Esophagus muscularis mucosa (tissue), 4 donors: ENCODE measurements at regions not wholly inside any gene's neighbourhood (a gene's known extent, or its start where the extent isn't known, plus 50 kb on each side); places are given as distances from the start of the nearest gene placed in this dataset.

ENCODE experiments used
- DNase-seq: peaks from one replicate; pipeline ENCODE4 v3.0.0-alpha.2; 2017; ENCODE audit errors: extremely low spot score
- H3K27ac ChIP-seq, 4 donors: fragments of 200-600 bp; sonication (generic); replicated peaks in 1 of 4; 1 replicate in 3 of 4; 2 replicates in 1 of 4; pipeline ENCODE4 v1.5.1; 2016 to 2019; ENCODE audit warnings: mild to moderate bottlenecking in 1 of 4
- H3K27me3 ChIP-seq, 4 donors: fragments of 200-600 bp; sonication (generic); one replicate each; pipeline versions ENCODE4 v1.5.1 to v1.6.0; 2016 to 2019
- H3K36me3 ChIP-seq, 4 donors: fragments of 200-600 bp; sonication (generic); one replicate each; pipeline ENCODE4 v1.5.1; 2016 to 2019
- H3K4me1 ChIP-seq, 4 donors: fragments of 200-600 bp; sonication (generic); one replicate each; pipeline ENCODE4 v1.5.1; 2016 to 2019
- H3K4me3 ChIP-seq, 4 donors: fragments of 200-600 bp; sonication (generic); 1 replicate in 2 of 4; 2 replicates in 2 of 4; pipeline ENCODE4 v1.5.1; 2016 to 2019; ENCODE audit warnings: mild to moderate bottlenecking in 4 of 4, moderate library complexity in 1 of 4
- H3K9me3 ChIP-seq, 4 donors: fragments of 200-600 bp; sonication (generic); 1 replicate in 3 of 4; 2 replicates in 1 of 4; pipeline ENCODE4 v1.5.1; 2016 to 2019
- CTCF ChIP-seq, 3 experiments: fragments of 200-600 bp in 2 of 3; fragments of 450-650 bp in 1 of 3; sonication (generic) in 2 of 3; IDR thresholded peaks; one replicate each; pipeline ENCODE4 v1.5.1; 2017 to 2019; ENCODE audit warnings: antibody characterized with exemption in 3 of 3, mild to moderate bottlenecking in 2 of 3, moderate library complexity in 1 of 3
- EP300 ChIP-seq: sonication (generic); formaldehyde crosslinking; IDR thresholded peaks from one replicate; pipeline ENCODE4 v1.6.1; 2017; ENCODE audit warnings: antibody characterized with exemption
- POLR2A ChIP-seq: fragments of 450-650 bp; IDR thresholded peaks from one replicate; pipeline ENCODE4 v1.6.1; 2017; ENCODE audit warnings: antibody characterized with exemption, moderate library complexity, mild to moderate bottlenecking, low read depth
- POLR2AphosphoS5 ChIP-seq, 2 donors: sonication (generic); formaldehyde crosslinking; IDR thresholded peaks; one replicate each; pipeline ENCODE4 v1.6.1; 2017; ENCODE audit warnings: antibody characterized with exemption in 2 of 2
- WGBS: methylation state at CpG from one replicate; pipeline ENCODE4 v1.1.5; 2018; 5-methylcytosine and 5-hydroxymethylcytosine counted together
- intact Hi-C: fragments of 100-400 bp; cut with DNase I; formaldehyde crosslinking; loops from one replicate; pipeline ENCODE4 v1.15.1; 2023

GRCh38 chr21:24649691-24650090, 957.6 kb downstream of the MRPL39 start:
- no peaks in the 10 kb centered on the region for H3K27me3 ChIP-seq
- H3K9me3 ChIP-seq: no peaks in the 10 kb centered on the region
- no peaks in the 10 kb centered on the region for H3K36me3 ChIP-seq
- no peak for DNase-seq
- H3K4me1 ChIP-seq: no peaks in the 10 kb centered on the region
- 20% methylated on average over 1 of the region's 1 CpG for WGBS
- no peak for TF ChIP-seq POLR2AphosphoS5 (IDR thresholded peaks at IDR 0.05)
- no peak for TF ChIP-seq CTCF (IDR thresholded peaks at IDR 0.05)
- TF ChIP-seq POLR2A: no peak
- no peak for TF ChIP-seq EP300
- H3K4me3 ChIP-seq: no peak overlapping the region
- intact Hi-C loops: no loop called here
- H3K27ac ChIP-seq: no peak overlapping the region

- intact Hi-C loops: no loop called here
- no peak overlapping the region for H3K4me3 ChIP-seq
- DNase-seq: no peak
- H3K36me3 ChIP-seq: no peaks in the 10 kb centered on the region
- 41% methylated on average over 4 of the region's 4 CpGs for WGBS
- H3K4me1 ChIP-seq: no peaks in the 10 kb centered on the region
- no peak overlapping the region for H3K27ac ChIP-seq
- TF ChIP-seq POLR2AphosphoS5 (IDR thresholded peaks at IDR 0.05) (no peak), CTCF (IDR thresholded peaks at IDR 0.05) (no peak), POLR2A (no peak)
- H3K27me3 ChIP-seq: no peaks in the 10 kb centered on the region
- no peaks in the 10 kb centered on the region for H3K9me3 ChIP-seq
Observed at GRCh38 chr21:24636696-24637095, 970.6 kb downstream of the MRPL39 start.

- no peaks in the 10 kb centered on the region for H3K27me3 ChIP-seq
- WGBS: 96% methylated on average over 3 of the region's 3 CpGs
- H3K9me3 ChIP-seq: no peaks in the 10 kb centered on the region
- no peak overlapping the region for H3K4me3 ChIP-seq
- intact Hi-C loops: no loop called here
- no peak for DNase-seq
- TF ChIP-seq POLR2A (no peak), CTCF (IDR thresholded peaks at IDR 0.05) (no peak), POLR2AphosphoS5 (IDR thresholded peaks at IDR 0.05) (no peak), EP300 (no peak)
- no peaks in the 10 kb centered on the region for H3K36me3 ChIP-seq
- H3K4me1 ChIP-seq: no peaks in the 10 kb centered on the region
- no peak overlapping the region for H3K27ac ChIP-seq
Observed at GRCh38 chr21:24634749-24635148, 972.5 kb downstream of the MRPL39 start.

DNA sequence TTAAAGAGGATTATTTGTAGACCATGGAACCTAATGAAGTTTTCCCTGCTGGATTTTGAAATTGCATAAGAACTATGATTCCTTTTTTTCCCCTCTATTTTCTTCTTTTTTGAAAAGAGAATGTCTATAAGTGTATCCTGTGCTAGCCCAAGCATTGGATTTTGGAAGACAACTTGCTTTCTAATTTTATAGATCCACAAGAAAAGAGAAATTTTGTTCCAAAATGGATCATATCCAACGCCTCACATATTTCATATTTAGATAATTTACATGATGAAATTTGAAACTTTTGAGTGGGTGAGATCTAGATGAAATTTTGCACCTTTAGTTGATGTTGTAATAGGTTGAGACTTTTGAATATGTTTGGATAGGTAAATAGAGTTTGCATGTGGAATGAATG, 978.7 kb downstream of the MRPL39 start:
- H3K27ac ChIP-seq: no peak overlapping the region
- no peaks in the 10 kb centered on the region for H3K27me3 ChIP-seq
- no peak for DNase-seq
- WGBS: 54% methylated on average over 1 of the region's 1 CpG
- H3K4me3 ChIP-seq: no peak overlapping the region
- H3K9me3 ChIP-seq: no peaks in the 10 kb centered on the region
- H3K36me3 ChIP-seq: no peaks in the 10 kb centered on the region
- H3K4me1 ChIP-seq: no peaks in the 10 kb centered on the region
- TF ChIP-seq POLR2AphosphoS5 (IDR thresholded peaks at IDR 0.05): no peak
- no peak for TF ChIP-seq CTCF (IDR thresholded peaks at IDR 0.05)
- intact Hi-C loops: no loop called here

DNA sequence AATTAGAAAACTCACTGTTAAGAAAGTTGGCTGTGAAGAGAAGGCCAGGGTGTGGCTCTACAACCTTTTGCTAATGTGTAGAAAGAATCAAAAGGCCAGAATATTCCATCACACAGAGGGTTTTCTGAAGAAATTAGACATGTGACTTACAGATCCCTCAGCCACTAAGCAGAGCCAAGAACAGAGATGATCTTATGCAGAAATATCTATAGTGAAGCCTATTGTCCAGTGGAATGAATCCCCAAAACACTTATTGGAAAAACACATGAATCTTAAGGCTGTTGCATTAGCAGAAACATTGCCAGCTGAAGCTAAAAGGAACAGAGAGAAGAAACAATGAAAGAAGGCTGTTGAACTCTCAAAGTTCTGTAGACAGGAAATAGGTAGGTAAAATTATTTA, 979.2 kb downstream of the MRPL39 start:
- DNase-seq: no peak
- intact Hi-C loops: no loop called here
- H3K27ac ChIP-seq: no peak overlapping the region
- H3K27me3 ChIP-seq: no peaks in the 10 kb centered on the region
- H3K4me1 ChIP-seq: no peaks in the 10 kb centered on the region
- H3K4me3 ChIP-seq: no peak overlapping the region
- TF ChIP-seq POLR2A (no peak), CTCF (IDR thresholded peaks at IDR 0.05) (no peak), EP300 (no peak), POLR2AphosphoS5 (IDR thresholded peaks at IDR 0.05) (no peak)
- no peaks in the 10 kb centered on the region for H3K36me3 ChIP-seq
- no peaks in the 10 kb centered on the region for H3K9me3 ChIP-seq
